ENCODE measurements at regions not wholly inside any gene's neighbourhood (a gene's known extent, or its start where the extent isn't known, plus 50 kb on each side); places are given as distances from the start of the nearest gene placed in this dataset.
A peak's percentile ranks its signal among the peaks of the same experiment; 100 is the strongest.

DNA sequence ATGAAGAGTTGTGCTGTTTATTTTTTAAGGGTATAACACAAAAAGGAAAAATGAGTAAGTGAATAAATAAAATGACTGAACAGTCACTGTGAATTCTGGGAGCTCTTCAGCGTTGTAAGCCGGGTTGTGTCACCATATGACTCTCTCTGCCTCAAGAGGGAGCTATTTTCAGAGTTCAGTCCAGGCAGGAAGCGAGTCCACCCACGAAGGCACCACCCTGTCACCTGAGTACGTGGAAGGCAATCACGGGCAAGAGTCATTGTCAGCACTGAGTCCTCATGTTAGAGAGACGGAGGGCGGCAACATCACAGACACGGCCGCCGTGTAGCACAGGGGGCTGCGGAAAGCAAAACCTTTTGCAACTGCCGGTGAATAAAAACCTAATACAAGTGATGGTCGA, 227.6 kb downstream of the UTP18 start:
- DNase-seq (ENCODE audit: low read depth in 2 of 2) = peak; percentile 7 to 16

DNA sequence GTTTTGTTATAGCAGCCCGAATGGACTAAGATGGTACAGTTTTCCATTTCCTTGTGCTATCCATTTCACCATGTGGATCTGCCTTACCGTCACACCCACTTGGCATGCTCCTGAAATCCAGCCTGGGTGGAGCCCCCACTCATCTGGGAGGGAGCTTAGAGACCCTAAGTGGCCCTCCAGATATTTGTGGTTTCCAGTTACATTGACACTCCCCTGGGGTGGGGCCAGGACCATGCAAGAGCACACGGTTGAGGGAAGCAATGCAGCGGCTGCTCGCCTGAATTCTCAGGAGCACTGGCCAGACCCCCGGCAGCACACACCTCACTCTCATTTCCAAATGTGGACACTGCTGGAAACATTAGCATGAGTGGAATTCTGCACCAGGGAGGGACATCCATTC, 231.1 kb downstream of the UTP18 start:
- DNase-seq (ENCODE audit: low read depth in 2 of 2) = no peak

DNA sequence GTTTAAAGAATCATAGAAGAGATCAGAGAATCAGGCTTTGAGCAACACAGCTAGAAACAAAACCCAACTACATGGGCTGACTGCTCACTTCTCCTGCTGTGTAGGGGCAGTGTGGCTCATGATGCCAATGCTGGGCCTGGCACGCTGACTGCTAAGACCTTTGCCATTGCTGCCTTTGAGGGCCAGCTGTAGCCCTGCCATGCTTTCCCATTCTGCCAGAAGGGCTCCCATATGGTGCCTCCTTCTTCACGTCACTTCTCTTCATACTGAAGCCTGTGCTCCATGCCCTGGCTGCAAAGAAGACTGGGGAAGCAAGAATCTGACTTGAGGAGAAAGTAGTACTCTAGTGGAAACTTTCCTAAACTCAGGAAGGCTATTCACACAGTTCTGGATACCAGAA, 232.9 kb downstream of the UTP18 start:
- no peak for DNase-seq (ENCODE audit: low read depth in 2 of 2)

DNA sequence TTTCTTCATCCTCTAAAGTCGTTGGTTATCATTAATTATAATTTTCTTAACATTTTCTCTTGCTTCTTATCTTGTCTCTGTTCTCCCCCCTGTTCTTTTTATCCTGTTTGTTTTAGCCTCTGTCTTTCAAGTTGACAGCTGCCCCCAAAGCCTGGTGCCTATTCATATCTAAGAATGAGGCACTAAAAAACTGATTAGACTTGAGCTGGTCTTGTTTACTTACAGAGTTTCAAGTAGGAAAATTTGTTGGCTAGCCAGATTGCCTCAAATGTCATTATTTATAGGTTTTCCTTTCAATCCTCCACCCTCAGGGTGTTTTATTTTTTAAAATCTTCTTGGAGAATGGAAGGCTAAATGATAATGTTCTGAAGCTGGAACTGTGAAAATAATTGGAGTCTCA, 236.0 kb downstream of the UTP18 start:
- DNase-seq (ENCODE audit: low read depth in 2 of 2) = no peak

DNA sequence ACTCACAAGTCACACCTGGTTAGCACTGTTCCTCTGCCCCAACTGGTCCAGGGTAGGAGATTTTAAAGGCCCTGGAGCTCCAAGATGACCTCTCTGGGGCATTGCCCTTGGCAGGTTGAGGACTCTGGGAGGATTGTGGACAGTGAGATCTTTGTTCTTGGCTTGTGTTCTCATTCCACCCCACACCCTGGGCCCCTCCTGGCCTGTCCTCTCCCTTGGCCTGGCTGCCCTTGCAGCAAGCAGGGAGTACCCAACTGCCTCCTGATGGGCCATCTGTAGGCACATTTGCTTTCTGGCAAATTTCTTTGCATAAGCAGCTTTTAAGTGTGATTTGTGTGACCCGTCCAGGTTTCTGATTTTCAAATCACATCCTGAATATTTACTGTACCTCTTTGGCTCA, 239.6 kb downstream of the UTP18 start:
- no peak for DNase-seq (ENCODE audit: low read depth in 2 of 2)

DNA sequence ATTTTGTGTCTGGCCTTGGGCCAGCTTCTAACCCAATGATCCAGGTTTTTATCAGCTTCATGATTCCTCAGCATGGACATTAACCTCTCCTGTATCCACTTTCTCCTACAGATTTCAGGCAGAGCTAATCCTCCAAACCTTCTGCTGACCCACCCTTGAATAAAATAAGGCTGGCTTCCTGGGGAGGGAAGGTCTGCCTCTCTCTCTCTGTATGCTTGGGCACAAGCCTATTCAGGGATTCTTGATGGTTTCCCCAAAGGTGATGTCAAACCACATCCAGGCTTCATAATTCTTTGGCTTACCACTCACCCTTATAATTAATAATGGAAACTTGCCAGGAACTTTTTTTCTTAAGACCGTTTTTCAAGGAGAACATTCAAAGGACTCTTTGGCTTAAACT, 240.1 kb downstream of the UTP18 start:
- no peak for DNase-seq (ENCODE audit: low read depth in 2 of 2)

DNA sequence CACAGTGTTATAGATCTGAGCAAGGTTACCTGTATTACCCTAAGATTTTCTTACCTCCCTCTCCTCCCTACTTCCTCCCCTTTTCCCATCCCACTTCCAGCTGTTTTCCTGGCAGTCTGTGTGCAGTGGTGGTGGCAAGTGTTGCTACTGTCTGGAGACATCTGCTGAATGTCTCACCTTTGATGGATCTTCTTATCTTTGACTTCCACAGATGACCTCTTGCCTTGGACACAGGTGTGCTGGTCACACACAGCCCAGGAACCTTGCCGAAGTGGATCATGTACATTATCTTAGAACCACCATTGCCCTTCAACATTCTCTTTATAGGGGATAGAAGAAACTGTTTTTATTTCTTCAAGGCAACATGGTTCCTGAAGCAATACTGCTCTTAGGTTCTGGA, 245.1 kb downstream of the UTP18 start:
- DNase-seq (ENCODE audit: low read depth in 2 of 2) = no peak

DNA sequence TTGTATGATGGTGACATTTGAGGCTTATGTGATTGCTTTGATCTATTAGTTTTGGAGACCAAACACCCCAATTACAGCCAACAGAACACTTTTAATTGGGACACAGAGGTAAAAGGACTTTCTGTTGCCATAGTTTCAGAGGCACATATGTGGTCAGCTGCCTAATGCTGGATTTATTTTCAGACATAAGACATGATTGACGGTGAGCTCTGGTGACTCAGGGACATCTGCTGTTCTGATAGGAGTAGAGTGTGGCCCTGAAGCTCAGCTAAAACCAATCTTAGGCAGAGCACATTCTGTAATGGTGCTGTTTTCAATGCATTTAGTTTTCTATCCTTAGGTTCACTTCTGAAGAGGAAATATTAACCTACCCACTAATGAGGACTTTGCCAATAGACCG, 247.1 kb downstream of the UTP18 start:
- DNase-seq (ENCODE audit: low read depth in 2 of 2) = no peak

DNA sequence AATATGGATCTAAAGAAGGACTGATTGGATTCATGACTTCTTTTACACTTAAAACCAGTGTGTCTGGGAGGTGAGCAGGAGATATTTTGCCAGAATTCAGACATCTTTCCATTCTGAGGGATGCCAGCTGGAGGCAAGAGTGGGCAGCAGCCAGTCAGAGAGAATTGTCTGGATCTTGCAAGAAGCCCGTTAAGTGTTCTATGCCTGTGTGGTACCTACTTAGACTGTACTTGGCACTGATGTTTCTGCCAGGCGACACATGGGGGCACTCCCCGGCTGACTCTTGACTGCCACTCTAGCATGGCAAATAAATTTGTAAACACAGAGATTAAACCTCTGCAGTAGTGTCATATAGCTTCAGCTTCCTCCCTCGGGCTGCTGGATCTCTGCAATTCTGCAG, 247.7 kb downstream of the UTP18 start:
- DNase-seq (ENCODE audit: low read depth in 2 of 2) = no peak

DNA sequence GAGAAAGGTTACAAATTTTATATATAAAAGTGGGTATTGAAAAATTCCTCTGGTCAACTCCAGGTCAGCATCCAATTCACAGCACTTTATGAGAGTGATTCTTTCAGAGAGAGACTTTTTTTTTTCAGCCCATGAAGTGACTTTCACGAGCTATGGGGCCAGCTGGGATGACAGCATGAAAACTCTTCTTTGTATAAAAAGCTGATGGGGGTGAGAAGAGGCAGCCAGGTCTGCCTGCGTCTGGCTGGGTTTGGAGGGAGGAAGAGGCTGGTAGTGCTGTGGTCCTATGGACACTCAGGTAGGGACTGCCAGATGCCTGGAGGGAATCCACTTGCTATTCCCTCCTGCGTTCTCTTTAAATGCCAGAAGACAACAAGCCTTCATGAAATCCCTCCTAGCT, 250.6 kb downstream of the UTP18 start:
- DNase-seq (ENCODE audit: low read depth in 2 of 2) = no peak

DNA sequence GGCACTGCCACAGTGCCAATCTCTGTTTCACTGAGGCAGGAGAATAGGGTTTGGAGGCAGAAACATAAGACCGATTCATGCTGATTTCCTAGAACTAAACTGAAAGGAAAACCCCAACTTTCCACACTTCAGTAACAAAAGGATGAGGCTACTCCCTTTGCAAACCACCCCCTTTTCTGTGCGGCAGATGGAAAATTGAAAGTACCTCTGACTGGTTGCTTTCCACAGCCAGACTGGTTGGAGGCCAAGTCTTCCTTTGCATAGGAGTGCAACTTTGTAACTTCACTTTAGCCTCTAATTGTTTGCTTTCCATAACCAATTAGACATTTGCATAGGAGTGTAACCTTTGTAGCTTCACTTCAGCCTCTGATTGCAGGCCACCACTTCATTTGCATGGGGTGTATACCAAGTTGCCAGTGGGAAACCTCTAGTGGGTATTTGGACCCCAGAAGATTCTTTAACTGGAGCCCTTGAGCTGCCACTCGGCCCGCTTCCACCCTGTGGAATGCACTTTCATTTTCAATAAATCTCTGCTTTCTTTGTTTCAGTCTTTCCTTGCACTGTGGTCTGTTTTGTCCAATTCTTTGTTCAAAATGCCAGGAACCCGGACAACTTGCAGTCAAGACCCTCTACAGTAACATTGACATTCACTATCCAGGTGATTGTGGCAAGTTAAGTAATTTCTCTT, 252.0 kb downstream of the UTP18 start:
- no peak for DNase-seq (ENCODE audit: low read depth in 2 of 2)

DNA sequence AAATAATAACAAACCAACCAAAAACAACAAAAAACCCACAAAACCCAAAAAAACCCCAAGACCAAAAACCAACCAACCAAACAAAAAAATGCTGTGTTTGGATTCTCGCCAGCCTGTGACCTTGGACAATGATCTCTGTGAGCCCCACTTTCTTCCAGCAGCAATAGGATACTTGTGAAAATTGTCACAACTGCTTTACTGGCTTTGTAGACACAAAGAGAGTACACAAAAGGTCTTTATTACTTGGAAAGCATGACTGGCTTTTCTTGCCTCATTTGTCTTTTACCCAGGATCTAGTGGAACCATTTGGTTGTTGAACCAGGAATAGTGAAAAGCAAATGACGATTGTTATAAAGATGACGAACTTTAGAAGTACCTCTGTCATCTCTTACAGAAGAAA, 256.6 kb downstream of the UTP18 start:
- no peak for DNase-seq (ENCODE audit: low read depth in 2 of 2)

DNA sequence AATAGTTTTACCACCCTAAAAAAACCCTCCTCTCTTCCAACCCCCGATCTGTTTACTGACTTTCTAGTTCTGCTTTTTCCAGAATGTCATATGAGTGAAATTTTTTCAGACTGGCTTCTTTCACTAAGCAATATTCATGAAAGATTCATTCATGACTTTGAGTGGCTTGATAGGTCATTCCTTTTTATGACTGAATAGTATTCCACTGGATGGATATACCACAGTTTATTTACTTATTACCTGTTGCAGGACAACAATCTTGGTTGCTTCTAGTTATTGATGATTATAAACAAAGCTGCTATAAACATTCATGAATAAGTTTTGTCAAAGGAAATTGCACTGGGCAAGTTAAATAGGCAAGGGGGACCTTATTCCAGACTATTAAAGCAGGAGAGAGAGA, 264.2 kb downstream of the UTP18 start:
- no peak for DNase-seq (ENCODE audit: low read depth in 2 of 2)

DNA sequence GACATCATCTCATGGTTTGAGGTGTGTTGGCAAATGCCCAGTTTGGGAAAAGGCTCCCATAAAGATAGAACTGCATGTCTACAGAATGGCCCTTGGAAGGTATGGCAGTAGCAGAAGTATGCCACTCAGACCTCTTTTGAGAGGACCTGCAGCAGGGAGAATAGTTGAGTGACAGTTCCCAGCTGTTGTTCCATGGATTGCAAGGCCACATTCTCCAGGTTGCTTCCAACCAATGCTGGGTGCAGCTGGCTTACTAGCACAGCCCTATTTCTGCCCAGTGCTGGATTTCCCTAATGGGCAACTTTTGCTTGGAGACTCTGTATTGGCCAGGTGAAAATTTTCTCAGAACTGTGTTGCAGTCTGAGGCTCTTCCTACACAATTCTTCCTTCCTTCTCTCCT, 266.2 kb downstream of the UTP18 start:
- no peak for DNase-seq (ENCODE audit: low read depth in 2 of 2)

DNA sequence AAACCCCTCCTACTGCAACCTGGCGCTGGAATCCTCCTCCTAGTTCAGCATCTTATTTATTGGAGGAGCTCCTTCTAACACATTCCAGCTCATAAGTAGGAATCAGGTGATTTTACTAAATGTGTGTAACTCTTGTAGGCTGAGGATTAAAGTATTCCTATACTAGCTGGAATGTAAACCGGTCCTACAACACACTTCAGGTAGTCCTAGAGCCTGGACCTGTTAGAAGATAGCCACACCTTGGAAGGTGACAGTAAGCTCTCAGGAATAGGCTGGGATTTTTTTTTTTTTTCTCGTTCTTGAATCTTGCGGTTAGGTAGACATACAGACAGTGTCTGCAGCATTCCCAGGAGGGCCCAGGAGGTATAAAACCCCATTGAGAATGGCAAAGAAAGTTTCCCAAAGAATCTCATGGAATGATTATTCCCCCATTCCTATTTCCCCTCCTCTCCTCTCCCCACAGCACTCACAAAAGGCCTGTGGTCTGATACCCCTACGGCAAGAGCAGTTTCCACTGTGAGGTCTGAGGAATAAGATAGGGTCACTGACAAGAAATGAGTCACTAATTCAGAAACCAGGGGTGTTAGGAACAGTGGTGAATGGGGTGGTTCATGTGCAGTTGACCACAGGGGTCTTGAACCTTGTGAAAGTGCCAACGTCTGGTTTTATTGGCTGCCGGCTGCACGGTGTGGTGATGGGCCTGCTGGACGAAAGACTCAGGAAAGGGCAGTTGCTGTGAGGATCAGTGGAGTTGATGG, 267.1 kb downstream of the UTP18 start:
- no peak for DNase-seq (ENCODE audit: low read depth in 2 of 2)

DNA sequence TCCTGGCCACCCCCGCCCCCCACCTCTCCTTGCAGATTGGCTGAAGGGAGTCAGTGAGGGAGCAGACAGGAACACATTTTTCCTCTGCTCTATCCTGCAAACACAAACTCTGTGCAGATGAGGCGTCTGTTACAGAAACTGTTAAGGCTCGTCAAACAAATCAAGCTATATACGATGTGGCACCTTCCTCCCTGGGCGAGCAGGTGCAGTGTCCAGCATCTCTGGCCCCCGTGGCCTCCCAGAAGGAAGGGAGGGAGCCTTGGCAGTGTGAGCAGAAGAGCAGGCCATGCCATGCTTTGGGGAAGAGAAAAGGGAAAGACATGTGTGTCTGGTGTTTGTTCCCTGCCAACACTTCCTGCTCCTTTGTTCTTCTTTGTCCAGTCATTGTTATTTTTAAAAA, 267.8 kb downstream of the UTP18 start:
- no peak for DNase-seq (ENCODE audit: low read depth in 2 of 2)

DNA sequence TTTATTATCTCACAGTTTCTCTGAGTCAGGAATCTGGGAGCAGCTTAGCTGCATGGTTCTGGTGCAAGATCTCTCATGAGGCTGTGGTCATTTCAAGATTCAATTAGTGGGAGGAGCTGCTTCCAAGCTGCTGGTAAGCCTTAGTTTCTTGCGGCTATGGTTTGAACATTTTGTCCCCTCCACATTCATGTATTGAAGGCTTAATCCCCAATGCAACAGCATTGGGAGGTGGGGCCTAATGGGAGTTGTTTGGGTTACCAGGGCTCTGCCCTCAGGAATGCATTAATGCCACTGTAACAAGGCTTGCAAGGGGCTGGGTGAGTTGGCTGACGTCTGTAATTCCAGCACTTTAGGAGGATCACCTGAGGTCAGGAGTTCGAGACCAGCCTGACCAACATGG, 272.9 kb downstream of the UTP18 start:
- no peak for DNase-seq (ENCODE audit: low read depth in 2 of 2)

DNA sequence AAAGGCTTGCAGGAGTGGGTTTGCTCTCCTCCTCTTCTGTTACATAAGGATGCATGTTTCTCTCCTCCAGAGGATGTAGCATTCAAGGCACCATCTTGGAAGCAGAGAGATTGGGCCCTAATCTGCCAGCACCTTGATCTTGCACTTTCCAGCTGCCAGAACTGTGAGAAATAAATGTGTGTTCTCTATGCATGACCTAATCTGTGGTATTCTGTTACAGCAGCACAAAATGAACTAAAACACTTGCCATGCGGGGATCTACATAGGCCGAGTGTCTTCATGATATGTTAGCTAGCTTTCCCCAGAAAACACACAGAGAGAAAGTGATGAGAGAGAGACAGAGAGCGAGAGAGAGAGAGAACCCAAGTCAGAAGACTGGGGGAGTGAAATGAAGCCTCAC, 273.5 kb downstream of the UTP18 start:
- DNase-seq (ENCODE audit: low read depth in 2 of 2) = no peak

DNA sequence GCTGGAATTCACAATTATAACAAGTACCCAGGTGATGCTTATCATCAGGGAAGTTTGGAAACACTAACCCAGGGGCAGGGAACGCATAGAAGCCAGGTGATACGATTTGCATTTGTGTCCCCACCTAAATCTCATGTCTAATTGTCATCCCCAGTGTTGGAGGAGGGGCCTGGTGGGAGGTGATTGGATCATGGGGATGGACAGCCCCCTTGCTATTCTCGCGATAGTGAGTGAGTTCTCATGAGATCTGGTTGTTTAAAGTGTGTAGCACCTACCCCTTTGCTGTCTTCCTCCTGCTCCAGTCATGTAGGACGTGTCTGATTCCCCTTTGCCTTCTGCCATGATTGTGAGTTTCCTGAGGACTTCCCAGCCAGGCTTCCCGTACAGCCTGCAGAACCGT, 276.3 kb downstream of the UTP18 start:
- no peak for DNase-seq (ENCODE audit: low read depth in 2 of 2)

DNA sequence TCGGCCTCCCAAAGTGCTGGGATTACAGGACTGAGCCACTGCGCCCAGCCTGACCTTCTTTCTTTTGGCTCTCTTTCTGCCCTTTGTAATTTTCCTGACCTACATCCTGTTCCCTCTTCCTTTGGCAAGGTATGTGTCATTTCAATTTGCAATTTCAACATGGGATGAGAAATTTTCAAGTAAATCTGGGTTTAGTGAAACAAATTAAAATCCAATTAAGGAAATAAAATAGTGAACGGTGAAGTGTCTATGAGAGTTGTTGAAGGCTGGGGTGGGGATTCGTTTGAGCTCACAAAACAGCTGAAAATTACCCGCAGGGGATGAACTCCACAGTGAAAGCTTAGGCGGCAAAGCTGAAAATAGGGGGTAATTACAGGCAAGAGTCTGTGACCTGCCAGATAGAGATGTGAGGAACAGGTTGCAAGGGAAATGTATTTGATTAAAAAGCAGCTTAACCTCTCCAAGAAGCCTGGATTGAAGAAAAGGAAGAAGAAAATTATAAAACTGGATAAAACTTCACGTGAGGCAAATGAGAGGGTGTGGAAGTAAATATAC, 277.7 kb downstream of the UTP18 start:
- DNase-seq (ENCODE audit: low read depth in 2 of 2) = no peak

DNA sequence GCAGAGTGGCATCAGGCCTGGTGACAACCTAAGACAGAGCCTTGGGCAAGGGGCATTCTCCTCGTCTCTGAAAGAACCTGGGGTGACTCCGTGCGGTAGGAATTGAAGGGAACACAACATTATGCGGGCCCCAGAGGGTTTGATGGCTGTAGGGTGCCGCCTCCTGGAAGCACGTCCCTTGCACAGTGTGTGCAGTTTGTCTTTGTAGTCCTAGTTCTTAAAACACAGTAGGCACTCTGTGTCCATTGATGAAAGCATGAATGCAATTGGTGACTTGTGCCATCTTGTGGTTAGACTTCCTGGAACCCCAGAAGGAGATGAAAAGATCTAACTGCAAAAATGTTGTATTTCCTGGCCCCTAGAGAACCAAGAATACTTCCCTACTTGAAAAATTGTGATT, 279.8 kb downstream of the UTP18 start:
- DNase-seq (ENCODE audit: low read depth in 2 of 2) = no peak

DNA sequence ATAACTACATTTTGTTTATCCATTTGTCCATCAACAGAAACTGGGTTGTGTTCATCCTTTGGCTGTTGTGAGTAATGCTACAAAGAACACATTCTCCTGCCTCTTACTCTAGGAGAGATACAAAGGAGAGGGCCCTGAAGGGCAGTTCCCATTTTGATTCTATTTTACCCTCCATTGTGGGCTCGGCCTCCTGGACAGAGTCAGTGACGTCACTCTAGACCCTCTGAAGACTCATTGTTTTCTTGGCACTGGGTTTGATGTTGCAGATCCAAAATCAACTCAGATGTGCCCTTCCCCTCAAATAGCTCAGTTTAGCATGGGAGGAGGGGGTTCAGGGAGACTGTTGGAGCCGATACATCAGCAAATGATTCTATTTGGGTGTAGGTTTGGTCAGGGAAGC, 280.9 kb downstream of the UTP18 start:
- no peak for DNase-seq (ENCODE audit: low read depth in 2 of 2)

DNA sequence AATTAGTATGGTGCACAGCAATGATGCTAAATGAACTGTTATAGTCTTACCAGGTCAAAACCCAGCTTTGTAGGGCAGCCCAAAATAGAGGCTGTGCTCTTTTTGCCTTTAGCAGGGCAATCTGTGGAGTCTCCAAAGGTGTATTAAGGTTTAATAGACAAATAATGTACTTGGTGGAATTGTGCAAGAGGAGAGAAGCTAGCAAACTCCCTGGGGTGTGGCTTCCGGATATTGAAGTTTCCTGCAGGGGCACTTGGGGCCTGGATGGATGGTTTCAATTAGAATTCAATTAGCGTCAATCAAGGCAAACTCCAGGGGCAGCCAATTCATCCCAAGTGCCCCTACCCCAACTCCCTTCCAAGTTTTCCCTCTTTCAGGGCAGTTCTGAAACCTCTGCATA, 285.8 kb downstream of the UTP18 start:
- no peak for DNase-seq (ENCODE audit: low read depth in 2 of 2)

DNA sequence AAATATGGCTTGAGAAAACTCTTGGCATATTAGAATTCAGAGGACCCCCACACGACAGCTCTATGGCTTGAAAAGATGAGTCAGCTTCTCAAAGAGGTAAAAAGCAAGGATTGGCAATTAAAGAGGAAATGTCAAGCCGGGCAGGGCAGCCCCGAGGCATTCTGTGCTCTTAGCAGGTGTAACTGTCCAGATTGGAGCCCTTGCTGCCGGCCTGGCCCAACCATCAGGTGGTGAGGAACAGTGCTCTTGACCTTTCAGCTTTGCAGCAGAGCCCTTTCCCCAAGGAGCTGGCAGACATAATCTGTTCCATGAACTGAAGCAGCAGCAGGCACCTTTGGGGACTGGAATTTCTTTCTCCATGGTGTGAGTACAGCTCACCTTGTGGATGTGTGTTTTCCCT, 287.8 kb downstream of the UTP18 start:
- no peak for DNase-seq (ENCODE audit: low read depth in 2 of 2)
